HUDEP-2 (cell line): ENCODE measurements at regions not wholly inside any gene's neighbourhood (a gene's known extent, or its start where the extent isn't known, plus 50 kb on each side); places are given as distances from the start of the nearest gene placed in this dataset.
A peak's percentile ranks its signal among the peaks of the same experiment; 100 is the strongest.
"Not testable (repeated sequence)": the region's sequence is repeated elsewhere in the genome, so short reads cannot be mapped to it uniquely, and the experiment has no call there.

Experiments used
- DNase-seq, 76 experiments: peaks; one replicate each; lab custom pipeline; 2025; ENCODE audit not compliant: unreplicated experiment in 76 of 76; lab: John Stamatoyannopoulos, UW

GRCh38 chr21:21845901-21846300 is 847.7 kb downstream of the NCAM2 start:
- DNase-seq, result no peak

GRCh38 chr21:21851205-21851604 is 853.0 kb downstream of the NCAM2 start:
- DNase-seq, result no peak

GRCh38 chr21:21851657-21852056 is 853.4 kb downstream of the NCAM2 start:
- no peak for DNase-seq

GRCh38 chr21:21858502-21859334 is 860.5 kb downstream of the NCAM2 start:
- no peak for DNase-seq

GRCh38 chr21:21860888-21861287 is 862.7 kb downstream of the NCAM2 start:
- DNase-seq, result no peak

- no peak for DNase-seq
Observed at GRCh38 chr21:21864321-21864840, 866.2 kb downstream of the NCAM2 start.

- DNase-seq, result no peak
Observed at GRCh38 chr21:21897275-21897883, 899.2 kb downstream of the NCAM2 start.

- DNase-seq, result no peak
Observed at GRCh38 chr21:21898801-21899200, 900.6 kb downstream of the NCAM2 start.

GRCh38 chr21:21902416-21902815 is 904.2 kb downstream of the NCAM2 start:
- not testable (repeated sequence) for DNase-seq

GRCh38 chr21:21907271-21907670 is 909.1 kb downstream of the NCAM2 start:
- DNase-seq, result no peak

GRCh38 chr21:21915816-21916215 is 917.6 kb downstream of the NCAM2 start:
- no peak for DNase-seq

GRCh38 chr21:21921410-21922232 is 923.4 kb downstream of the NCAM2 start:
- peak in 3 of 76 experiments; percentile 8 to 29 (median 22) for DNase-seq

GRCh38 chr21:21929226-21929625 is 931.0 kb downstream of the NCAM2 start:
- no peak for DNase-seq

GRCh38 chr21:21929789-21930188 is 931.6 kb downstream of the NCAM2 start:
- no peak for DNase-seq

GRCh38 chr21:21952566-21952965 is 954.4 kb downstream of the NCAM2 start:
- no peak for DNase-seq

GRCh38 chr21:21955204-21955603 is 957.0 kb downstream of the NCAM2 start:
- no peak for DNase-seq

GRCh38 chr21:21957490-21957889 is 959.3 kb downstream of the NCAM2 start:
- DNase-seq, result no peak

GRCh38 chr21:21963911-21964310 is 965.7 kb downstream of the NCAM2 start:
- no peak for DNase-seq

GRCh38 chr21:21968810-21969209 is 970.6 kb downstream of the NCAM2 start:
- no peak for DNase-seq

GRCh38 chr21:21969211-21969610 is 971.0 kb downstream of the NCAM2 start:
- no peak for DNase-seq

- DNase-seq, result no peak
Observed at GRCh38 chr21:21971384-21971783, 973.2 kb downstream of the NCAM2 start.
